DMS53 treated with DMSO at 0.1 percent for 48 hours (cell line): ENCODE measurements at regions not wholly inside any gene's neighbourhood (a gene's known extent, or its start where the extent isn't known, plus 50 kb on each side); places are given as distances from the start of the nearest gene placed in this dataset.
"Not testable (repeated sequence)": the region's sequence is repeated elsewhere in the genome, so short reads cannot be mapped to it uniquely, and the experiment has no call there.

Experiments
- DNase-seq: peaks from one replicate; lab custom pipeline; 2025; ENCODE audit not compliant: unreplicated experiment; lab: John Stamatoyannopoulos, UW

- DNase-seq: no peak
These were observed 65.3 kb downstream of the CDO1 start for GRCh38 chr5:115751176-115751575.

GRCh38 chr5:115749016-115749415 is 67.4 kb downstream of the CDO1 start:
- peak; percentile 75 for DNase-seq

GRCh38 chr5:115739245-115739644 is 77.2 kb downstream of the CDO1 start:
- not testable (repeated sequence) for DNase-seq

- DNase-seq: peak; percentile 75
These were observed 77.6 kb downstream of the CDO1 start for GRCh38 chr5:115738830-115739229.

- no peak for DNase-seq
These were observed 79.0 kb downstream of the CDO1 start for GRCh38 chr5:115737452-115737851.

- DNase-seq: no peak
These were observed 79.8 kb downstream of the CDO1 start for GRCh38 chr5:115736690-115737005.

- no peak for DNase-seq
These were observed 80.3 kb downstream of the CDO1 start for GRCh38 chr5:115736004-115736689.

GRCh38 chr5:115735108-115735998 is 81.1 kb downstream of the CDO1 start:
- no peak for DNase-seq

- no peak for DNase-seq
These were observed 82.9 kb downstream of the CDO1 start for GRCh38 chr5:115733607-115734006.

- no peak for DNase-seq
These were observed 84.4 kb downstream of the CDO1 start for GRCh38 chr5:115732026-115732425.

GRCh38 chr5:115725522-115725921 is 90.9 kb downstream of the CDO1 start:
- no peak for DNase-seq

GRCh38 chr5:115723220-115723619 is 93.2 kb downstream of the CDO1 start:
- DNase-seq: no peak

- no peak for DNase-seq
These were observed 95.1 kb upstream of the TMED7 start for GRCh38 chr5:115720888-115721287.

GRCh38 chr5:115718927-115719326 is 93.1 kb upstream of the TMED7 start:
- DNase-seq: no peak

- DNase-seq: no peak
These were observed 87.6 kb upstream of the TMED7 start for GRCh38 chr5:115713408-115713807.

- DNase-seq: no peak
These were observed 83.7 kb upstream of the TMED7 start for GRCh38 chr5:115709585-115709984.

GRCh38 chr5:115708819-115709477 is 83.1 kb upstream of the TMED7 start:
- DNase-seq: no peak

GRCh38 chr5:115703514-115703913 is 77.7 kb upstream of the TMED7 start:
- no peak for DNase-seq

GRCh38 chr5:115702025-115702424 is 76.2 kb upstream of the TMED7 start:
- no peak for DNase-seq

- no peak for DNase-seq
These were observed 74.1 kb upstream of the TMED7 start for GRCh38 chr5:115699967-115700366.

GRCh38 chr5:115696141-115696650 is 70.4 kb upstream of the TMED7 start:
- DNase-seq: no peak
